ENCODE measurements at regions not wholly inside any gene's neighbourhood (a gene's known extent, or its start where the extent isn't known, plus 50 kb on each side); places are given as distances from the start of the nearest gene placed in this dataset.

DNA sequence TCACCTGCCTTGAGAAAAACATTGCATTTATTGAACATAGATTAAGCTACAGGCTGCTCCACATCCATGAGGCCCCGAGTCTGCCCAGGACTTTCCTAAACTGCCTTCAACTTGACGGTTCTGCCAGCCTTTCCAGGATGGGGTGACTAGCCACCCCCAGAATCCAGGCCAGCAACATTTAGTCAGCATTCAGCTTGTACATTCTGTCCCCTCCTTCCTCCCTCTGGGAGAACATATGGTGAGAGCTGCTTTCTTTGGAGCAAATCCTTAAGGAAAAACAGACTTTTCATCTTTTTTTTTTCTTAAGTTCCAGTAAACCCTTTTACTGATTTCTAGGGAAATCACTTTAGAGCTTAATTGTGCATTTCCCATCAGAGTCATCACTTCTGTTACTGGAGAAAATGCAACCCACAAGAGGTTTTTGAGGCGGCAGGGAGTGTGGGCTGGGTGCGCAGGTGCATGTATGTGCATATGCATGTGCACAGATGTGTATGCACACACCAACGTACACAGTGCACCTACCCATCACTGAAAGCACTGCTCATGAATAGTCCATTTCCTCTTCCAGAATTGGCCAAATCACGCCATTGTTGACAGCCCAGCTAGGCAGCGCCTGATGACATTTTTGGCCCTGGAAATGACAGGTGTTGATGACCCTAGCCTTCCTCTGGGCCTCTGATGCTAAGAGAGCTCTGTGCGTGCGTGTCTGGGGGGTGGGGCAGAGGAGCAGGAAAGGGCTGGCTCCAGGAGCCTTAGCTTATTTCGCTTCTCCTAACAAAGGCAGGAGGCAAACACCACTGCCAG, 145.6 kb downstream of the HSD17B3 start:
- intact Hi-C loops (cut with DNase I): no loop called here
- 59% methylated on average over 4 of the region's 10 CpGs for WGBS (ENCODE audit: insufficient coverage, low coverage, low lambda C conversion rate, missing lambda C conversion rate)
- ATAC-seq (no peak), DNase-seq (no peak)
- no peak overlapping the region for H3K27ac ChIP-seq
- no peaks in the 10 kb centered on the region for H3K4me1 ChIP-seq
- no peak overlapping the region for H3K4me3 ChIP-seq
- H3K36me3 ChIP-seq: no peaks in the 10 kb centered on the region
- TF ChIP-seq POLR2A (IDR thresholded peaks at IDR 0.05): no peak
- TF ChIP-seq, protein P1, sequence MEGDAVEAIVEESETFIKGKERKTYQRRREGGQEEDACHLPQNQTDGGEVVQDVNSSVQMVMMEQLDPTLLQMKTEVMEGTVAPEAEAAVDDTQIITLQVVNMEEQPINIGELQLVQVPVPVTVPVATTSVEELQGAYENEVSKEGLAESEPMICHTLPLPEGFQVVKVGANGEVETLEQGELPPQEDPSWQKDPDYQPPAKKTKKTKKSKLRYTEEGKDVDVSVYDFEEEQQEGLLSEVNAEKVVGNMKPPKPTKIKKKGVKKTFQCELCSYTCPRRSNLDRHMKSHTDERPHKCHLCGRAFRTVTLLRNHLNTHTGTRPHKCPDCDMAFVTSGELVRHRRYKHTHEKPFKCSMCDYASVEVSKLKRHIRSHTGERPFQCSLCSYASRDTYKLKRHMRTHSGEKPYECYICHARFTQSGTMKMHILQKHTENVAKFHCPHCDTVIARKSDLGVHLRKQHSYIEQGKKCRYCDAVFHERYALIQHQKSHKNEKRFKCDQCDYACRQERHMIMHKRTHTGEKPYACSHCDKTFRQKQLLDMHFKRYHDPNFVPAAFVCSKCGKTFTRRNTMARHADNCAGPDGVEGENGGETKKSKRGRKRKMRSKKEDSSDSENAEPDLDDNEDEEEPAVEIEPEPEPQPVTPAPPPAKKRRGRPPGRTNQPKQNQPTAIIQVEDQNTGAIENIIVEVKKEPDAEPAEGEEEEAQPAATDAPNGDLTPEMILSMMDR (IDR thresholded peaks at IDR 0.05): no peak
- no peaks in the 10 kb centered on the region for H3K27me3 ChIP-seq
- H3K9me3 ChIP-seq: no peaks in the 10 kb centered on the region

DNA sequence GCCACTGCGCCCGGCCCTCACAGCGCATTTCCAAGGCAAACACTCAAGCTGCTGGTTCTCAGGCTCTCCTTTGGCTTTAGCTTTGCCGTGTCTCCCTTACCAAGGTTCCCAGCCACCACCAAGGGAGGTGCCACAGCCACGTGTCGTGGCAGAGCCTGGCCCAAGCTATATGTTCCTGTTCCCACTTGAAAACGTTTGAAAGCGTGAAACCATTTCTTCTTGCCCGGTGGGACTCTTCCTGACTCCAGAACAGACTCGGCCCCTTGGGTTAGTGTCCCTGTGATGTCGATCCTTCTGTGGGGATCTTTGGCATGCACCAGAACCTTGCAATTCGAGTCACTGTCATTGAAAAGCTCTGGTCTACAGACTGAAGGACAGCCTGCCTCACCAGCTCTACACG, 147.9 kb downstream of the HSD17B3 start:
- H3K4me1 ChIP-seq: no peaks in the 10 kb centered on the region
- intact Hi-C loops (cut with DNase I): no loop called here
- ATAC-seq (no peak), DNase-seq (no peak)
- no peaks in the 10 kb centered on the region for H3K36me3 ChIP-seq
- 71% methylated on average over 7 of the region's 13 CpGs for WGBS (ENCODE audit: insufficient coverage, low coverage, low lambda C conversion rate, missing lambda C conversion rate)
- no peak overlapping the region for H3K27ac ChIP-seq
- no peaks in the 10 kb centered on the region for H3K27me3 ChIP-seq
- H3K4me3 ChIP-seq: no peak overlapping the region
- TF ChIP-seq, protein P1 (IDR thresholded peaks at IDR 0.05): no peak
- TF ChIP-seq POLR2A (IDR thresholded peaks at IDR 0.05): no peak
- no peaks in the 10 kb centered on the region for H3K9me3 ChIP-seq

DNA sequence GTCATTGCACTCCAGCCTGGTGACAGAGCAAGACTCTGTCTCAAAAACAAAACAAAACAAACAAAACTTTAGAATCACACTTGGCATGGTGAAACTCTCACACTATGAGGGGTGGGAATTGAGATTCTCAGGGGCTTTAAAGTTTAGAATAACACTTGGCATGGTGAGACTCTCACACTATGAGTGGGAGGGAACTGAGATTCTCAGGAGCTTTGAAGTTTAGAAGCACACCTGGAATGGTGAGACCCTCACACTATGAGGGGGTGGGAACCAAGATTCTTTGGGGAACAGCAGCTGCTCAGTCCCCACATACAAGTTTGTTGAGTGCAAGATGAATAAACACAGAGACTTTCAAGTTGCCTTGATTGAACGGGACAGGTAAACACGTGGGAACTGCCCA, 149.4 kb downstream of the HSD17B3 start:
- TF ChIP-seq, protein P1 (IDR thresholded peaks at IDR 0.05): no peak
- no peak for TF ChIP-seq POLR2A (IDR thresholded peaks at IDR 0.05)
- Histone ChIP-seq H3K36me3 (no peaks in the 10 kb centered on the region), H3K4me3 (no peak overlapping the region), H3K27ac (no peak overlapping the region), H3K4me1 (no peaks in the 10 kb centered on the region), H3K9me3 (no peaks in the 10 kb centered on the region), H3K27me3 (no peaks in the 10 kb centered on the region)
- ATAC-seq (no peak), DNase-seq (no peak)
- intact Hi-C loops (cut with DNase I): no loop called here
- WGBS (ENCODE audit: insufficient coverage, low coverage, low lambda C conversion rate, missing lambda C conversion rate): 80% methylated on average over 2 of the region's 2 CpGs

DNA sequence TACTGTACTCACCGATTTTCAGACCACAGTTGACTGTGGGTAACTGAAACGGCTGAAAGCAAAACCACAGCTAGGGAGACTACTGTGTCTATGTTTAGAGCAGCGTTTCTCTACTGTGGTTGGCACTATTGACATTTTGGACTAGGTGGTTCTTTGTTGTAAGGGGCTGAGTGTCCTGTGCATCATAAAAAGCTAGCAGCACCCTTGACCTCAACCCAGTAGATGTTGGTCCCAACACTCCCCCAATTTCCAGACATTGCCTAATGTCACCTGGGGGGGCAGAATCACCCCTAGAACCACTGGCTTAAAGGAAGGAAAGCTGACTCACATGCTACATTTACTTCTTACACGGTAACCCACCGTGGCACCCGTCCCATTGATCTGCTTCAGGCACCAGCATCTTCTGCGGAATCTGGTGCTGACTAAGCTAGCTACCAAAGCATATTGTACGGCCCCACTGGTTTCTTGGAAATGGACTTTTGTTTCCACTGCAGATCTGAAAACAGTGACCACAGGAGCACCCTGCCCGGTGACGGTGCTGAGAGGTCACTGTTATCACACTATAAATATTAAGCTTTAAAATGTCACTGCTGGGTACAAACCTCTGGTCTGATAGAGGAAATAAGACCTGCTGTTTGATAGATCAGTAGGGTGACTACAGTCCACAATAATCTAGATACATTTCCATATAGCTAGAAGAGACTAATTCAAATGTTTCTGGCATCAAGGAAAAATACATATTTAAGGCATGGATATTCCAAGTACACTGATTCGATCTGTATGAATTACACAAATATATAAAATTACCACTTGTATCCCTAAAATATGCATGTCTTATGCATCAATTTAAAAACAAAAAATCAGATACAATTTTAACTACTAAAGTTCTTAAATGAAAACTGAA, 151.4 kb downstream of the HSD17B3 start:
- TF ChIP-seq, protein P1 (IDR thresholded peaks at IDR 0.05): no peak
- no peak for TF ChIP-seq POLR2A (IDR thresholded peaks at IDR 0.05)
- H3K27me3 ChIP-seq: no peaks in the 10 kb centered on the region
- no peak for DNase-seq
- no peaks in the 10 kb centered on the region for H3K4me1 ChIP-seq
- H3K4me3 ChIP-seq: no peak overlapping the region
- no peak overlapping the region for H3K27ac ChIP-seq
- ATAC-seq: peak in 1 of 4 donors; percentile 19
- intact Hi-C loops (cut with DNase I): no loop called here
- WGBS (ENCODE audit: insufficient coverage, low coverage, low lambda C conversion rate, missing lambda C conversion rate): 45% methylated on average over 11 of the region's 11 CpGs
- no peaks in the 10 kb centered on the region for H3K9me3 ChIP-seq
- H3K36me3 ChIP-seq: no peaks in the 10 kb centered on the region

All from right lobe of liver (tissue), 6 donors.